Peyer's patch (tissue), 4 donors: ENCODE measurements at regions not wholly inside any gene's neighbourhood (a gene's known extent, or its start where the extent isn't known, plus 50 kb on each side); places are given as distances from the start of the nearest gene placed in this dataset.

Experiments used
- DNase-seq, 3 donors: peaks; one replicate each; pipeline ENCODE4 v3.0.0-alpha.2; 2017 to 2019
- H3K27ac ChIP-seq, 4 donors: fragments of 200-600 bp; sonication (generic); one replicate each; pipeline ENCODE4 v1.5.1; 2016 to 2019
- H3K27me3 ChIP-seq, 2 donors: fragments of 200-600 bp; sonication (generic); one replicate each; pipeline ENCODE4 v1.5.1; 2019
- H3K36me3 ChIP-seq, 3 donors: fragments of 200-600 bp; sonication (generic); one replicate each; pipeline ENCODE4 v1.5.1; 2016 to 2019
- H3K4me1 ChIP-seq, 4 donors: fragments of 200-600 bp; sonication (generic); one replicate each; pipeline ENCODE4 v1.5.1; 2016 to 2019
- H3K4me3 ChIP-seq, 4 donors: fragments of 200-600 bp; sonication (generic); 1 replicate in 3 of 4; 2 replicates in 1 of 4; pipeline ENCODE4 v1.5.1; 2016 to 2019; ENCODE audit warnings: mild to moderate bottlenecking in 1 of 4
- H3K9me3 ChIP-seq, 4 donors: fragments of 200-600 bp; sonication (generic); one replicate each; pipeline ENCODE4 v1.5.1; 2016 to 2019; ENCODE audit warnings: mild to moderate bottlenecking in 1 of 4
- POLR2A ChIP-seq, 2 donors: fragments of 450-650 bp; IDR thresholded peaks; one replicate each; pipeline ENCODE4 v1.5.1; 2017; ENCODE audit warnings: antibody characterized with exemption in 2 of 2, mild to moderate bottlenecking in 2 of 2, moderate library complexity in 2 of 2
- TF ChIP-seq, protein P1 (sequence below), 6 experiments: fragments of 450-650 bp in 4 of 6; fragments of 200-600 bp in 2 of 6; sonication (generic) in 1 of 6; IDR thresholded peaks; one replicate each; pipeline ENCODE4 v1.5.1; 2017 to 2019; ENCODE audit warnings: antibody characterized with exemption in 6 of 6, mild to moderate bottlenecking in 3 of 6, moderate library complexity in 1 of 6

- Histone ChIP-seq H3K27me3 (no peaks in the 10 kb centered on the region), H3K36me3 (no peaks in the 10 kb centered on the region), H3K4me1 (no peaks in the 10 kb centered on the region), H3K9me3 (no peaks in the 10 kb centered on the region), H3K27ac (no peak overlapping the region), H3K4me3 (no peak overlapping the region)
- no peak for TF ChIP-seq POLR2A (IDR thresholded peaks at IDR 0.05)
- TF ChIP-seq, protein P1, sequence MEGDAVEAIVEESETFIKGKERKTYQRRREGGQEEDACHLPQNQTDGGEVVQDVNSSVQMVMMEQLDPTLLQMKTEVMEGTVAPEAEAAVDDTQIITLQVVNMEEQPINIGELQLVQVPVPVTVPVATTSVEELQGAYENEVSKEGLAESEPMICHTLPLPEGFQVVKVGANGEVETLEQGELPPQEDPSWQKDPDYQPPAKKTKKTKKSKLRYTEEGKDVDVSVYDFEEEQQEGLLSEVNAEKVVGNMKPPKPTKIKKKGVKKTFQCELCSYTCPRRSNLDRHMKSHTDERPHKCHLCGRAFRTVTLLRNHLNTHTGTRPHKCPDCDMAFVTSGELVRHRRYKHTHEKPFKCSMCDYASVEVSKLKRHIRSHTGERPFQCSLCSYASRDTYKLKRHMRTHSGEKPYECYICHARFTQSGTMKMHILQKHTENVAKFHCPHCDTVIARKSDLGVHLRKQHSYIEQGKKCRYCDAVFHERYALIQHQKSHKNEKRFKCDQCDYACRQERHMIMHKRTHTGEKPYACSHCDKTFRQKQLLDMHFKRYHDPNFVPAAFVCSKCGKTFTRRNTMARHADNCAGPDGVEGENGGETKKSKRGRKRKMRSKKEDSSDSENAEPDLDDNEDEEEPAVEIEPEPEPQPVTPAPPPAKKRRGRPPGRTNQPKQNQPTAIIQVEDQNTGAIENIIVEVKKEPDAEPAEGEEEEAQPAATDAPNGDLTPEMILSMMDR (IDR thresholded peaks at IDR 0.05): no peak
- no peak for DNase-seq
Measured at GRCh38 chr1:22340873-22341272, 110.8 kb upstream of the ZBTB40 start.

DNA sequence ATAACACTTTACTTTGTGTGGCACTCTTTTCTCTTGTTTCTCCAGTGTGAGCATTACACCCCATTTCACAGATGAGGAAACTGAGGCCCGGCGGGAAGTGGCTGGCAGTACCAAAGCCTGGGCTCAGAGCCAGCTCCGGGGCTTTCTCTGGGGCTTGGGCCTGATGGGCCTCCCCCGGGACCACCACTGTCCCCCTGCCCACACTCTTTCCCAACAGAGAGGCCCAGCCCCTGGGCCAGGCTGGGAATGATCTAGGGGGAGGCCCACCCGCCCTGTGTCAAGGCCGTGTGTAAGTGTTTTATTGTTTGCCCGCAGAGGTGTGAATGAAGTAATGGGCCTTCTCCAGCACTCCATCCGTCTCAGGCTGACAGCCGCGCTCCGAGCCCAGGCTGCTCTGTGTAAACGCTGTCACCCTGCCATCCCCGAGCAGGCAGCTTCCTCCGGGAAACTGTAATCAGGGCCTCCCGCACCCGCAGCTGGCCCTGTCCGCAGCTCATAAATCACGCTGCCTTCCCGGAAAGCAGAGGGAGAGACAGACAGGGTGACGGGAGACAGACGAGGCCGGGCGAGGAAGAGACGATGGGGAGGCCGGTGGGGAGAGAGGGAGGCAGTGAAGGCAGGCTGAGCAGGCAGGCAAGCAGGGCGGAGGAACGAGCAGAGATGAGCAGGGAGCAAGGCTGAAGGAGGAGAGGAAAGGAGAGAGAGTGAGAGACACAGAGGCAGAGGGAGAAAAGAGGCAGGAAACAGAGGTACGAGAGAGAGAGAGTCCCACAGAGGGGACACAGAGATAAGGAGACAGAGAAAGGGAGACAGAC, 109.7 kb upstream of the ZBTB40 start:
- no peak for TF ChIP-seq POLR2A (IDR thresholded peaks at IDR 0.05)
- TF ChIP-seq, protein P1 (IDR thresholded peaks at IDR 0.05): no peak
- Histone ChIP-seq H3K9me3 (no peaks in the 10 kb centered on the region), H3K4me1 (no peaks in the 10 kb centered on the region), H3K27ac (no peak overlapping the region), H3K36me3 (no peaks in the 10 kb centered on the region), H3K4me3 (no peak overlapping the region), H3K27me3 (no peaks in the 10 kb centered on the region)
- no peak for DNase-seq

DNA sequence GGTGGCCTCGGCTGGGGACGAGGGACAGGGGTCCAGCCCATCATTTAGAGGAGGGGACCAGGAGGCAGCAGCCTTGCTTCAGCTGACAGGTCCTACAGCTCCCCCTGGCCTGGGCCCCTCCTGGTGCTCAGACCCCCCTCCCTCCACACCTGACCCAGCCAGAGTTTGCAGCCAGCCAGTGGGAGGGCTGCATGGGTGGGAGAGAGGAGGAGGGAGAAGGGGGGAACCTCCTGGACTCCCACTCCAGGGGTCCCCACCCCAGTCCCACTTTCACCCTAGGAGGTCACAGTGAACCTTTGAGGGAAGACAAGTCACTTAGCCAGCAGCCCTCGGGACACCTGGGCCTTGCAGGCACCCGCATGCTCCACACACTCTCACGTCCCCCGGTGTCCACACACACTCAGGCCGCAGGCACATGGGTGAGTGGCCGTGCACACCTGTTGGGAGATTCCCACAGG, 108.9 kb upstream of the ZBTB40 start:
- Histone ChIP-seq H3K4me3 (no peak overlapping the region), H3K27ac (no peak overlapping the region), H3K27me3 (no peaks in the 10 kb centered on the region), H3K4me1 (no peaks in the 10 kb centered on the region), H3K36me3 (no peaks in the 10 kb centered on the region), H3K9me3 (no peaks in the 10 kb centered on the region)
- DNase-seq: no peak
- TF ChIP-seq, protein P1 (IDR thresholded peaks at IDR 0.05): no peak
- no peak for TF ChIP-seq POLR2A (IDR thresholded peaks at IDR 0.05)

GRCh38 chr1:22343456-22344328, 108.0 kb upstream of the ZBTB40 start:
- DNase-seq: no peak
- Histone ChIP-seq H3K4me1 (no peaks in the 10 kb centered on the region), H3K27me3 (no peaks in the 10 kb centered on the region), H3K36me3 (no peaks in the 10 kb centered on the region), H3K27ac (no peak overlapping the region), H3K4me3 (no peak overlapping the region), H3K9me3 (no peaks in the 10 kb centered on the region)
- no peak for TF ChIP-seq POLR2A (IDR thresholded peaks at IDR 0.05)
- TF ChIP-seq, protein P1 (IDR thresholded peaks at IDR 0.05): no peak

DNA sequence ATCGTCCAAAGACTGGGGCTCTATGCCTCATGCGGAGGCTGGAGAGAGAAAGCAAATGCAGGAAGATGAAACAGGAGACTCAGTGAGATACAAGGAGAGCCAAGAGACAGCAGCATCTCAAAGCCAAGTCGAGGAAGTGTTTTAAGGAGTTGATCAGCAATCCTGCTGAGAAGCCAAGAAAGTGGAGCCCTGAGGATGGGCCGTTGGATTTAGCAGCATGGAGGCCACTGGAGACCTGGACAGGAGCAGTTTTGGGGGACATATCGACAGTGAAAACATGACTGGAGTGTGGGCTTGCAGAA, 107.4 kb upstream of the ZBTB40 start:
- TF ChIP-seq, protein P1 (IDR thresholded peaks at IDR 0.05): no peak
- no peak for TF ChIP-seq POLR2A (IDR thresholded peaks at IDR 0.05)
- Histone ChIP-seq H3K27ac (no peak overlapping the region), H3K27me3 (no peaks in the 10 kb centered on the region), H3K9me3 (no peaks in the 10 kb centered on the region), H3K36me3 (no peaks in the 10 kb centered on the region), H3K4me3 (no peak overlapping the region), H3K4me1 (no peaks in the 10 kb centered on the region)
- no peak for DNase-seq
